ENCODE measurements at regions not wholly inside any gene's neighbourhood (a gene's known extent, or its start where the extent isn't known, plus 50 kb on each side); places are given as distances from the start of the nearest gene placed in this dataset.

DNA sequence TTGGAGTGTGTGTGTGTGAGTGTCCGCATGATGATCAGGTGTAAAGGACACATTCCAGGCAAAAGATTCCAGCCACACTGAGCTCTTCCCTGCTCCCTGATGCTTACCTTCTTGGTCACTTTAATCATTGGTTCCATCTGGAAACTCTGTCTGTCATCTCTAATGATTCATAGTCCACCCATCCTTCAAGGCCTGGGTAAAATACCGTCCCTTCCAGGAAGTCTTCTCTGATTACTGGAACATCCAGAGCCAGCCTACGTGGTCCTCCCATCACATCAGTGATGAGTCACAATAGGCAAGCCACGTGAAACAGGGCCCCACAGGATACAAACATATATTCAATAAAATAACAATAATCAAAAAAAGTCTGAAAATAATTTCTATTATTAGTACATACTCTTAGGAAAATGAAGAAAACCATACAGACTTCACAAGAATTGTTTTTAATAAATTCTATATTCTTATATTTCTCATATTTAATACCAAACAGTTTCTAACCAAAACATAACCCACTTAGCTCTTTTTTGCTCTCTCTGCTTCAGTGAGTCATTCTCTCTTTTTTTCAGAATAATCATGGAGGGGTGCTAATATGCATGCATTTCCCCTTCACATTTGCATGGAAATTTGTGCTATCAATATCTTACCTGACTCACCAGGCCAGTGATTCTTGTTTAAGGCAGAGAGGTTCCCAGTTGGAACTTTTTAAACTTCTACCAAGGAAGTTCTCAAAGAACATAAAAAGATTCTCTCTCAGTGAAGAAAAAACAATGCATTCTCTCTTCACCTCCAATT, 263.2 kb downstream of the TOX3 start:
- TF ChIP-seq CTCF (IDR thresholded peaks at IDR 0.05; ENCODE audit: low read depth, low read length) (no peak), EZH2phosphoT487 (IDR thresholded peaks at IDR 0.05; ENCODE audit: low read depth) (no peak)
